Right atrium auricular region (tissue), 2 donors: ENCODE measurements at regions not wholly inside any gene's neighbourhood (a gene's known extent, or its start where the extent isn't known, plus 50 kb on each side); places are given as distances from the start of the nearest gene placed in this dataset.

Experiments used
- DNase-seq: peaks from one replicate; pipeline ENCODE4 v3.0.0-alpha.2; 2019; ENCODE audit warnings: low spot score
- H3K27ac ChIP-seq, 2 donors: fragments of 200-600 bp; sonication (generic); 1 replicate in 1 of 2; 2 replicates in 1 of 2; pipeline ENCODE4 v1.5.1; 2016 to 2019
- H3K27me3 ChIP-seq, 2 donors: fragments of 200-600 bp; sonication (generic); one replicate each; pipeline versions ENCODE4 v1.5.1 to v1.6.0; 2017 to 2019
- H3K36me3 ChIP-seq: fragments of 200-600 bp; sonication (generic); one replicate; pipeline ENCODE4 v1.5.1; 2016
- H3K4me1 ChIP-seq, 2 donors: fragments of 200-600 bp; sonication (generic); one replicate each; pipeline versions ENCODE4 v1.5.1 to v1.6.0; 2017 to 2019
- H3K4me3 ChIP-seq, 2 donors: fragments of 200-600 bp; sonication (generic); 1 replicate in 1 of 2; 2 replicates in 1 of 2; pipeline ENCODE4 v1.5.1; 2017 to 2019; ENCODE audit warnings: mild to moderate bottlenecking in 1 of 2, moderate library complexity in 1 of 2
- H3K9me3 ChIP-seq, 2 donors: fragments of 200-600 bp; sonication (generic); one replicate each; pipeline ENCODE4 v1.5.1; 2019
- TF ChIP-seq, protein P1 (sequence below), 2 donors: fragments of 200-600 bp; sonication (generic); IDR thresholded peaks; one replicate each; pipeline ENCODE4 v1.5.1; 2019; ENCODE audit warnings: antibody characterized with exemption in 2 of 2

DNA sequence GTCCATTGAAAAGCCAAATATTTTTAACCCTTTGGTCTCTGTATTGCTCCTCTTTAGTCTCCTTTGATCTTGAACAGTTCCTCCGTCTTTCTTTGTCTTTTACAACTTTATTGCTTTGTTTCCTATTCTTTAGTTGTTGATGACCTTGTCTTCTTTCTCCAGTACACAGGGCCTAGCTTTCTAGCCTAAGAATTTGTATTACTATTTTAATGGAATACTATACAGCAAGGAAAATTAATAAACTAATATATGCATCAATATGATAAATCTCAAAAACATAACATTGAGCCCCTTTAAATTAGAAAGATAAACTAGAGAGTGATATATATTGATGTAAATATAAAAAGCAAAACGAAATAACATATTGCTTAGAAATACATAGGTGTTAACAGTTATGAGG lies 88.7 kb downstream of the NR1D2 start:
- no peaks in the 10 kb centered on the region for H3K27me3 ChIP-seq
- TF ChIP-seq, protein P1, sequence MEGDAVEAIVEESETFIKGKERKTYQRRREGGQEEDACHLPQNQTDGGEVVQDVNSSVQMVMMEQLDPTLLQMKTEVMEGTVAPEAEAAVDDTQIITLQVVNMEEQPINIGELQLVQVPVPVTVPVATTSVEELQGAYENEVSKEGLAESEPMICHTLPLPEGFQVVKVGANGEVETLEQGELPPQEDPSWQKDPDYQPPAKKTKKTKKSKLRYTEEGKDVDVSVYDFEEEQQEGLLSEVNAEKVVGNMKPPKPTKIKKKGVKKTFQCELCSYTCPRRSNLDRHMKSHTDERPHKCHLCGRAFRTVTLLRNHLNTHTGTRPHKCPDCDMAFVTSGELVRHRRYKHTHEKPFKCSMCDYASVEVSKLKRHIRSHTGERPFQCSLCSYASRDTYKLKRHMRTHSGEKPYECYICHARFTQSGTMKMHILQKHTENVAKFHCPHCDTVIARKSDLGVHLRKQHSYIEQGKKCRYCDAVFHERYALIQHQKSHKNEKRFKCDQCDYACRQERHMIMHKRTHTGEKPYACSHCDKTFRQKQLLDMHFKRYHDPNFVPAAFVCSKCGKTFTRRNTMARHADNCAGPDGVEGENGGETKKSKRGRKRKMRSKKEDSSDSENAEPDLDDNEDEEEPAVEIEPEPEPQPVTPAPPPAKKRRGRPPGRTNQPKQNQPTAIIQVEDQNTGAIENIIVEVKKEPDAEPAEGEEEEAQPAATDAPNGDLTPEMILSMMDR (IDR thresholded peaks at IDR 0.05): no peak
- H3K27ac ChIP-seq: no peak overlapping the region
- peaks cover 0 to 17% of the 10 kb centered on the region in 2 donors for H3K9me3 ChIP-seq
- no peak for DNase-seq
- no peaks in the 10 kb centered on the region for H3K36me3 ChIP-seq
- H3K4me1 ChIP-seq: no peaks in the 10 kb centered on the region
- H3K4me3 ChIP-seq: no peak overlapping the region

- H3K9me3 ChIP-seq: peaks cover 0 to 17% of the 10 kb centered on the region in 2 donors
- no peak overlapping the region for H3K4me3 ChIP-seq
- no peaks in the 10 kb centered on the region for H3K36me3 ChIP-seq
- TF ChIP-seq, protein P1 (IDR thresholded peaks at IDR 0.05): no peak
- H3K4me1 ChIP-seq: no peaks in the 10 kb centered on the region
- no peak for DNase-seq
- no peak overlapping the region for H3K27ac ChIP-seq
- no peaks in the 10 kb centered on the region for H3K27me3 ChIP-seq
Observed at GRCh38 chr3:24034464-24034863, 89.4 kb downstream of the NR1D2 start.

GRCh38 chr3:24037971-24038370 lies 92.9 kb downstream of the NR1D2 start:
- Histone ChIP-seq H3K36me3 (no peaks in the 10 kb centered on the region), H3K27ac (no peak overlapping the region), H3K4me3 (no peak overlapping the region), H3K9me3 (peaks cover 0 to 9% of the 10 kb centered on the region in 2 donors), H3K4me1 (peaks cover 0 to 9% of the 10 kb centered on the region in 2 donors), H3K27me3 (no peaks in the 10 kb centered on the region)
- TF ChIP-seq, protein P1 (IDR thresholded peaks at IDR 0.05): no peak
- no peak for DNase-seq

DNA sequence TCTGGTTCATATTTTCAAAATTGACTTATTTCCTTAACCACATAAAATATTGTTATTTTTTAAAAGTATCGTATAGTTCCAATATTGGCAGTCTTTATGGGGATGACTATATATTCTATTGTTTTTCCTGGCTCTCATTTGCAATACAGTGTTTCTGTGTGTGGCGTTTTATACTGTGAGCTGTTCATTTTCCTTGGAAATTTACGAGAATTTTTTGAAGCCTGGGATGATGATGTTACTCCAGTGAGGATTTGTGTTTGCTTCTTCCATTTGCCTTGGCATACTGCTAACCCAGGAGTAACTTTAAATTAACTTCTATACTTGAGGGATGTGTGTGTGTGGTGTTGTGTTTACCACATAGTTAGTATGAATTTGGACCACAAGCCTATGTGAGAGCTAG lies 95.2 kb downstream of the NR1D2 start:
- no peak overlapping the region for H3K4me3 ChIP-seq
- no peaks in the 10 kb centered on the region for H3K9me3 ChIP-seq
- no peaks in the 10 kb centered on the region for H3K36me3 ChIP-seq
- TF ChIP-seq, protein P1 (IDR thresholded peaks at IDR 0.05): no peak
- no peak for DNase-seq
- no peaks in the 10 kb centered on the region for H3K27me3 ChIP-seq
- H3K4me1 ChIP-seq: peaks cover 0 to 14% of the 10 kb centered on the region in 2 donors
- no peak overlapping the region for H3K27ac ChIP-seq

- TF ChIP-seq, protein P1 (IDR thresholded peaks at IDR 0.05): no peak
- H3K4me3 ChIP-seq: peak overlapping the region in 1 of 2 donors; percentile 8
- DNase-seq: no peak
Observed at GRCh38 chr3:24042174-24043059, 97.3 kb downstream of the NR1D2 start.

More at GRCh38 chr3:24042174-24043059, 97.3 kb downstream of the NR1D2 start:
- Histone ChIP-seq H3K36me3 (no peaks in the 10 kb centered on the region), H3K27ac (peak overlapping the region; percentile 55 to 60), H3K9me3 (no peaks in the 10 kb centered on the region), H3K27me3 (no peaks in the 10 kb centered on the region), H3K4me1 (peaks cover 0 to 14% of the 10 kb centered on the region in 2 donors)
